Trophoblast cell (in vitro differentiated cells and primary cell): ENCODE measurements at regions not wholly inside any gene's neighbourhood (a gene's known extent, or its start where the extent isn't known, plus 50 kb on each side); places are given as distances from the start of the nearest gene placed in this dataset.

Experiments
- DNase-seq, 2 donors: peaks; one replicate each; pipeline ENCODE4 v3.0.0-alpha.2; 2016
- H2AFZ ChIP-seq: 2 replicates; pipeline ENCODE4 v1.6.1; 2013; ENCODE audit warnings: low read length, moderate library complexity, mild to moderate bottlenecking; ENCODE audit not compliant: insufficient read depth, poor library complexity
- H2AK5ac ChIP-seq: 2 replicates; pipeline ENCODE4 v1.6.1; 2013; ENCODE audit warnings: mild to moderate bottlenecking, low read length
- H2BK120ac ChIP-seq: 2 replicates; pipeline ENCODE4 v1.6.1; 2013; ENCODE audit warnings: low read length, mild to moderate bottlenecking, moderate library complexity; ENCODE audit not compliant: insufficient read depth, poor library complexity
- H2BK12ac ChIP-seq: 2 replicates; pipeline ENCODE4 v1.6.1; 2013; ENCODE audit warnings: mild to moderate bottlenecking, low read length, moderate library complexity
- H2BK5ac ChIP-seq: 2 replicates; pipeline ENCODE4 v1.6.1; 2013; ENCODE audit warnings: low read length, low read depth, moderate library complexity, mild to moderate bottlenecking; ENCODE audit not compliant: poor library complexity
- H3K14ac ChIP-seq: 2 replicates; pipeline ENCODE4 v1.6.1; 2013; ENCODE audit warnings: mild to moderate bottlenecking, low read length
- H3K18ac ChIP-seq: 2 replicates; pipeline ENCODE4 v1.6.1; 2013; ENCODE audit warnings: mild to moderate bottlenecking, low read length
- H3K23ac ChIP-seq: 2 replicates; pipeline ENCODE4 v1.6.1; 2013; ENCODE audit warnings: low read length
- H3K27ac ChIP-seq: 2 replicates; pipeline ENCODE4 v1.5.1; 2013; ENCODE audit warnings: low read depth, mild to moderate bottlenecking, inconsistent platforms, low read length, moderate library complexity
- H3K27me3 ChIP-seq: 2 replicates; pipeline ENCODE4 v1.6.1; 2013; ENCODE audit warnings: inconsistent platforms, mild to moderate bottlenecking, low read length, moderate library complexity; ENCODE audit not compliant: insufficient read depth
- H3K36me3 ChIP-seq, 2 experiments: 1 replicate in 1 of 2; 2 replicates in 1 of 2; pipeline ENCODE4 v1.6.1; 2013; ENCODE audit warnings: low read length in 2 of 2, mild to moderate bottlenecking in 2 of 2, moderate library complexity in 1 of 2; ENCODE audit not compliant: insufficient read depth in 2 of 2, control insufficient read depth in 1 of 2
- H3K4ac ChIP-seq: 2 replicates; pipeline ENCODE4 v1.6.1; 2013; ENCODE audit warnings: low read depth, mild to moderate bottlenecking, low read length, moderate library complexity
- H3K4me1 ChIP-seq, 2 experiments: 1 replicate in 1 of 2; 2 replicates in 1 of 2; pipeline ENCODE4 v1.6.1; 2013; ENCODE audit warnings: low read length in 2 of 2, mild to moderate bottlenecking in 2 of 2, moderate library complexity in 1 of 2; ENCODE audit not compliant: insufficient read depth in 2 of 2, control insufficient read depth in 1 of 2
- H3K4me2 ChIP-seq: 2 replicates; pipeline ENCODE4 v1.6.1; 2013; ENCODE audit warnings: inconsistent platforms, mild to moderate bottlenecking, low read length, moderate library complexity
- H3K4me3 ChIP-seq: 2 replicates; pipeline ENCODE4 v1.5.1; 2013; ENCODE audit warnings: mild to moderate bottlenecking, low read depth, low read length, inconsistent platforms
- H3K79me1 ChIP-seq: one replicate; pipeline ENCODE4 v1.6.1; 2013; ENCODE audit warnings: low read length
- H3K79me2 ChIP-seq: 2 replicates; pipeline ENCODE4 v1.6.1; 2013; ENCODE audit warnings: low read length, mild to moderate bottlenecking; ENCODE audit not compliant: control insufficient read depth, insufficient read depth, poor library complexity
- H3K9ac ChIP-seq: 2 replicates; pipeline ENCODE4 v1.6.1; 2013; ENCODE audit warnings: mild to moderate bottlenecking, low read length
- H3K9me3 ChIP-seq: 2 replicates; pipeline ENCODE4 v1.6.1; 2013; ENCODE audit warnings: low read depth, mild to moderate bottlenecking, control low read depth, inconsistent platforms, low read length; ENCODE audit not compliant: insufficient read depth
- H4K12ac ChIP-seq: 2 replicates; pipeline ENCODE4 v1.6.1; 2013; ENCODE audit warnings: low read depth, mild to moderate bottlenecking, low read length, moderate library complexity
- H4K8ac ChIP-seq: 2 replicates; pipeline ENCODE4 v1.6.1; 2013; ENCODE audit warnings: low read depth, mild to moderate bottlenecking, low read length, moderate library complexity
- H4K91ac ChIP-seq: one replicate; pipeline ENCODE4 v1.6.1; 2013; ENCODE audit warnings: low read depth, mild to moderate bottlenecking, low read length, moderate library complexity
- WGBS: extraction: QIAGEN DNeasy Blood & Tissue Kit; methylation state at CpG from one replicate; pipeline ENCODE4 v1.1.7; 2013; ENCODE audit warnings: missing lambda C conversion rate; ENCODE audit not compliant: insufficient read length, insufficient coverage; ENCODE audit errors: extremely low coverage; 5-methylcytosine and 5-hydroxymethylcytosine counted together

DNA sequence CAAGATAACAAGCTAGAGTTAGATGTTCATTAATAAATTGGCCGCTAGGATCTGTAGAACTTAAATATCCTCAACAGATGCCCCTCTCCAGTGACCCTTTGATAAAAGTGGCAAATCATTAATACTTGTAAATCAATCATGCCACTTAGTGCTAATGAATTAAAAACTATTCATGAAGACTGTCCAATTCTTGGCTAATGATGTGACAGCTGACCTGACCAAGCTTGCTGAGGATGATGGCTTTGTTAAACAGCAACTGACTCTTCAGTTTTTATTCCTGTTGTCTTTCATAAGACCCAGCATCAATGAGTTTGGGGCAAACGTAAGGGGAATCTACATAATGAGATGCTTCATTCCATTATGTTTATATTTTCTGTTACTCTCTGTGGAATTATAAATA lies 396.8 kb upstream of the NMUR2 start:
- Histone ChIP-seq H3K23ac (no peak overlapping the region), H2AK5ac (no peak overlapping the region), H3K79me2 (no peaks in the 10 kb centered on the region), H2BK12ac (no peak overlapping the region), H3K4me3 (no peak overlapping the region), H3K36me3 (no peaks in the 10 kb centered on the region), H3K27ac (no peak overlapping the region), H2BK5ac (no peak overlapping the region), H3K4me2 (no peak overlapping the region), H3K4me1 (no peaks in the 10 kb centered on the region), H4K91ac (no peak overlapping the region), H4K8ac (no peak overlapping the region), H4K12ac (no peak overlapping the region), H3K27me3 (no peaks in the 10 kb centered on the region), H3K9me3 (no peaks in the 10 kb centered on the region), H3K18ac (no peak overlapping the region), H2AFZ (no peak overlapping the region), H3K4ac (no peak overlapping the region), H2BK120ac (no peak overlapping the region), H3K79me1 (no peaks in the 10 kb centered on the region), H3K14ac (no peak overlapping the region), H3K9ac (no peak overlapping the region)
- DNase-seq: no peak
- WGBS: no CpG with 5 or more reads among the region's 2 CpGs

DNA sequence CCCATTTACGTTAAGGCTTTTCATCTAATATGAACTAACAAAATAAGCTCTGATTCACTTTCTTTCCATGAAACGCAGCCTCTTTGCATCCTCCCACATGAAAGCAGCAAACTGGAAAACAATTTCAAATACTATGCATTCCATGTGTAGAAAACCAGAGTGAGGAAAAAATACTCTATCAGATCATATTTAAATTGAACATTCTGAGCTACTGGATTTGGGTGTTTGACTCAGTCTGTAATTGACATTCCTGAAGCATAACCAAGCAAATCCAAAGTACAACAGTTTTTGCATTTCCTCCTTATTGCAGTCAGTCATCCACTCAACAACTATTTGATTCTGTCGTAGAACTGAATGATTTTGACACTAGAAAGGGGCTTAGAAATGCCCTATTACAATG lies 399.1 kb upstream of the NMUR2 start:
- H3K23ac ChIP-seq: no peak overlapping the region
- no peaks in the 10 kb centered on the region for H3K27me3 ChIP-seq
- no peak overlapping the region for H4K8ac ChIP-seq
- H4K91ac ChIP-seq: no peak overlapping the region
- H3K18ac ChIP-seq: no peak overlapping the region
- no peak overlapping the region for H3K14ac ChIP-seq
- no peaks in the 10 kb centered on the region for H3K36me3 ChIP-seq
- no peak overlapping the region for H3K4me2 ChIP-seq
- H2BK5ac ChIP-seq: no peak overlapping the region
- H3K27ac ChIP-seq: no peak overlapping the region
- H3K4me3 ChIP-seq: no peak overlapping the region
- H3K9ac ChIP-seq: no peak overlapping the region
- no peak overlapping the region for H4K12ac ChIP-seq
- no peak overlapping the region for H2AK5ac ChIP-seq
- no CpG with 5 or more reads among the region's 3 CpGs for WGBS
- H2BK12ac ChIP-seq: no peak overlapping the region
- no peaks in the 10 kb centered on the region for H3K9me3 ChIP-seq
- no peak overlapping the region for H2BK120ac ChIP-seq
- no peaks in the 10 kb centered on the region for H3K4me1 ChIP-seq
- DNase-seq: no peak
- H3K4ac ChIP-seq: no peak overlapping the region
- H3K79me1 ChIP-seq: no peaks in the 10 kb centered on the region
- H2AFZ ChIP-seq: no peak overlapping the region
- H3K79me2 ChIP-seq: no peaks in the 10 kb centered on the region

DNA sequence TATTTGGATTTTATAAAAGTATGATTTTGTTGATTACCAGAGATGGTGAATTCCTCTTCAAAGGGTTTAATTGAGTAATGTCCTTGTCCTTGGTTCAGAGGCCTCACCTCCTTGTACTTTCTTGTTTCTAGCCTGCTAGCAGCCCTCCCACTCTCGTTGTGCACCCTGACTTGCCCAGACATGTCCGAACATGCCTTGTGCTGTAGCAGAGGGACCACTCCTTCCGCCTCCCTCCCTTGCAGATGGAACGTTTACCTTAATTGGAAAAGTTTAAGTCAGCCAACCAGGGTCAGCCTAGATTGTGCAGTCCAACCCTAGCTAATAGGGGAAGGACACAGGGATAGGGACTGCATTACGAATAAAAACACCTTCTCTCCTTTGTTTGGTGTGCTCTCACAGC lies 406.9 kb upstream of the NMUR2 start:
- Histone ChIP-seq H3K4me3 (peak overlapping the region; percentile 38), H3K9me3 (peaks cover 3% of the 10 kb centered on the region), H3K14ac (no peak overlapping the region), H3K79me2 (no peaks in the 10 kb centered on the region), H3K79me1 (no peaks in the 10 kb centered on the region), H2BK120ac (peak overlapping the region; percentile 11), H4K12ac (no peak overlapping the region), H3K27ac (no peak overlapping the region), H3K4me1 (peaks cover 0 to 2% of the 10 kb centered on the region in 2 experiments), H2BK12ac (no peak overlapping the region), H3K23ac (no peak overlapping the region), H3K18ac (no peak overlapping the region), H4K91ac (peak overlapping the region; percentile 19), H2AFZ (no peak overlapping the region), H3K27me3 (no peaks in the 10 kb centered on the region), H3K36me3 (no peaks in the 10 kb centered on the region), H2AK5ac (no peak overlapping the region), H3K4ac (no peak overlapping the region), H3K4me2 (no peak overlapping the region), H4K8ac (no peak overlapping the region), H3K9ac (no peak overlapping the region), H2BK5ac (no peak overlapping the region)
- WGBS: no CpG with 5 or more reads among the region's 5 CpGs
- DNase-seq: no peak

DNA sequence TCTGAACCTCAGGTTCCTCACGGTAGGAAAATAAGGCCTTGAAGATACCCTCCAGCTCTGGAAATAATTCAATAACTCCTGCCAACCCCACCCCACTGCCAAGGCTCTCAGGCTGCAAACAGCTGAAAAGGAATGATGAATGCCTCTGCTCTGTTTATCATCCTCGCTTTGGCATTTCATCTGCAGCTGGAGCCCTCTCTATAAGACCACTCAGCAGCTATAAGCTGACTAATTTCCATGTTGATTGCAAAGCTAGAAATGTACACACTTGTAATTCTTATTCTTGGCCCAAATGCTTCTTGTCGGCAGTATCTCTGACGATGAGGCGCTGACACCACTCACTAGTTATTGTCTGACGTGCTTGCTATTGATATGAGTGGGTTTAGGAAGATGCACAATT lies 408.4 kb upstream of the NMUR2 start:
- Histone ChIP-seq H3K9ac (no peak overlapping the region), H2BK120ac (no peak overlapping the region), H4K8ac (no peak overlapping the region), H3K4me2 (no peak overlapping the region), H3K23ac (no peak overlapping the region), H3K4me1 (peaks cover 0 to 2% of the 10 kb centered on the region in 2 experiments), H3K18ac (no peak overlapping the region), H3K79me1 (no peaks in the 10 kb centered on the region), H3K79me2 (no peaks in the 10 kb centered on the region), H2AFZ (no peak overlapping the region), H3K9me3 (peaks cover 3% of the 10 kb centered on the region), H2AK5ac (no peak overlapping the region), H2BK12ac (no peak overlapping the region), H3K27me3 (no peaks in the 10 kb centered on the region), H2BK5ac (no peak overlapping the region), H3K36me3 (no peaks in the 10 kb centered on the region), H3K4me3 (no peak overlapping the region), H4K12ac (no peak overlapping the region), H4K91ac (no peak overlapping the region), H3K27ac (no peak overlapping the region), H3K14ac (no peak overlapping the region), H3K4ac (no peak overlapping the region)
- no CpG with 5 or more reads among the region's 6 CpGs for WGBS
- DNase-seq: no peak
